H1 (cell line): ENCODE measurements at regions not wholly inside any gene's neighbourhood (a gene's known extent, or its start where the extent isn't known, plus 50 kb on each side); places are given as distances from the start of the nearest gene placed in this dataset.

Source experiments
- CTCF ChIA-PET: fragments of 300-600 bp; sonication (Branson Sonifier 250); formaldehyde crosslinking; loops from one replicate; lab custom pipeline; 2021; ENCODE audit not compliant: partially characterized antibody; lab: Charles Lee
- POLR2A ChIA-PET: fragments of 300-600 bp; sonication (Branson Sonifier 250); formaldehyde crosslinking; loops from one replicate; lab custom pipeline; 2021; ENCODE audit warnings: inconsistent platforms; ENCODE audit not compliant: partially characterized antibody; lab: Charles Lee
- DNase-seq, 2 experiments: peaks; one replicate each; pipeline versions ENCODE4 v3.0.0 to v3.0.0-alpha.2; 2010 to 2022; ENCODE audit warnings: low spot score in 2 of 2, low read depth in 1 of 2, mixed read lengths in 1 of 2
- FAIRE-seq: peaks from 2 replicates; lab custom pipeline; 2011; peaks lifted over from hg19 to GRCh38; lab: Jason Lieb, UNC
- H2AFZ ChIP-seq: 2 replicates; pipeline ENCODE4 v1.8.1; 2012; ENCODE audit warnings: low read length, inconsistent platforms
- H2AK5ac ChIP-seq: 2 replicates; pipeline ENCODE4 v1.6.1; 2013; ENCODE audit warnings: low read depth, low read length
- H2BK120ac ChIP-seq: replicated peaks from 2 replicates; pipeline ENCODE3; 2013; ENCODE audit warnings: low read depth, low read length, inconsistent platforms
- H2BK12ac ChIP-seq: 2 replicates; pipeline ENCODE4 v1.6.1; 2013; ENCODE audit warnings: low read depth, low read length
- H2BK15ac ChIP-seq: 2 replicates; pipeline ENCODE4 v1.6.1; 2013; ENCODE audit warnings: low read length
- H2BK20ac ChIP-seq: 2 replicates; pipeline ENCODE4 v1.6.1; 2013; ENCODE audit warnings: low read length
- H2BK5ac ChIP-seq: 2 replicates; pipeline ENCODE4 v1.6.1; 2013; ENCODE audit warnings: low read depth, low read length
- H3K14ac ChIP-seq: 2 replicates; pipeline ENCODE4 v1.6.1; 2013; ENCODE audit warnings: inconsistent platforms; ENCODE audit not compliant: insufficient read length
- H3K18ac ChIP-seq: 2 replicates; pipeline ENCODE4 v1.6.1; 2013; ENCODE audit warnings: low read length; ENCODE audit errors: extremely low read depth
- H3K23ac ChIP-seq: 2 replicates; pipeline ENCODE4 v1.6.1; 2013; ENCODE audit warnings: inconsistent platforms; ENCODE audit not compliant: insufficient read length
- H3K23me2 ChIP-seq: 2 replicates; pipeline ENCODE4 v1.6.1; 2013; ENCODE audit warnings: low read depth, low read length
- H3K27ac ChIP-seq: 2 replicates; pipeline ENCODE4 v1.6.1; 2011; ENCODE audit warnings: low read depth, low read length, inconsistent platforms
- H3K27me3 ChIP-seq, 4 experiments: replicated peaks in 1 of 4; 1 replicate in 1 of 4; 2 replicates in 3 of 4; pipeline versions ENCODE4 v1.6.1 to v1.8.1; 2011 to 2013; ENCODE audit warnings: low read length in 3 of 4, mild to moderate bottlenecking in 3 of 4, inconsistent platforms in 2 of 4, mixed read lengths in 2 of 4, moderate library complexity in 1 of 4; ENCODE audit not compliant: control insufficient read depth in 3 of 4, insufficient read depth in 3 of 4; ENCODE audit errors: extremely low read depth in 1 of 4
- H3K36me3 ChIP-seq, 4 experiments: 2 replicates each; pipeline versions ENCODE4 v1.6.1 to v1.8.1; 2011 to 2013; ENCODE audit warnings: mild to moderate bottlenecking in 4 of 4, low read length in 3 of 4, moderate library complexity in 2 of 4, control low read depth in 1 of 4, inconsistent platforms in 1 of 4; ENCODE audit not compliant: insufficient read depth in 4 of 4, control insufficient read depth in 2 of 4
- H3K4ac ChIP-seq: replicated peaks from 2 replicates; pipeline ENCODE3; 2013; ENCODE audit warnings: low read length, low read depth, mixed read lengths, inconsistent platforms; ENCODE audit not compliant: insufficient read length
- H3K4me1 ChIP-seq, 4 experiments: replicated peaks in 1 of 4; 1 replicate in 1 of 4; 2 replicates in 3 of 4; pipeline versions ENCODE4 v1.6.1 to v1.8.1; 2011 to 2013; ENCODE audit warnings: low read length in 3 of 4, inconsistent platforms in 2 of 4, mixed read lengths in 1 of 4; ENCODE audit not compliant: insufficient read depth in 4 of 4, control insufficient read depth in 3 of 4
- H3K4me2 ChIP-seq, 2 experiments: 2 replicates each; pipeline versions ENCODE4 v1.6.1 to v1.8.1; 2011 to 2013; ENCODE audit warnings: low read depth in 2 of 2, low read length in 2 of 2, control low read depth in 1 of 2, inconsistent platforms in 1 of 2, mild to moderate bottlenecking in 1 of 2; ENCODE audit not compliant: insufficient read depth in 1 of 2
- H3K4me3 ChIP-seq, 4 experiments: fragments of 200-600, 300-600 bp in 1 of 4; sonication (generic), shearing (Covaris generic), sonication (Bioruptor Twin) in 1 of 4; 2 replicates each; pipeline versions ENCODE4 v1.5.1 to v1.8.1; 2011 to 2016; ENCODE audit warnings: low read length in 4 of 4, low read depth in 3 of 4, control low read depth in 2 of 4, inconsistent platforms in 2 of 4, mild to moderate bottlenecking in 2 of 4, mixed read lengths in 1 of 4, moderate library complexity in 1 of 4; ENCODE audit not compliant: insufficient read depth in 2 of 4; ENCODE audit errors: extremely low read depth in 1 of 4
- H3K56ac ChIP-seq: replicated peaks from 2 replicates; pipeline ENCODE3; 2013; ENCODE audit warnings: low read depth, mild to moderate bottlenecking, mixed read lengths, low read length, inconsistent platforms; ENCODE audit not compliant: insufficient read length
- H3K79me1 ChIP-seq: 2 replicates; pipeline ENCODE4 v1.6.1; 2013; ENCODE audit warnings: low read depth, low read length, control low read depth
- H3K79me2 ChIP-seq, 2 experiments: 2 replicates each; pipeline versions ENCODE4 v1.6.1 to v1.8.1; 2012 to 2013; ENCODE audit warnings: low read length in 2 of 2, mild to moderate bottlenecking in 2 of 2, inconsistent platforms in 1 of 2; ENCODE audit not compliant: insufficient read depth in 2 of 2, control insufficient read depth in 1 of 2
- H3K9ac ChIP-seq, 4 experiments: replicated peaks in 1 of 4; 1 replicate in 1 of 4; 2 replicates in 3 of 4; pipeline versions ENCODE4 v1.6.1 to v1.8.1; 2011 to 2013; ENCODE audit warnings: low read depth in 3 of 4, low read length in 3 of 4, control low read depth in 2 of 4, mild to moderate bottlenecking in 2 of 4, moderate library complexity in 2 of 4, inconsistent platforms in 1 of 4; ENCODE audit errors: extremely low read depth in 1 of 4
- H3K9me3 ChIP-seq, 2 experiments: 2 replicates each; pipeline versions ENCODE4 v1.6.1 to v1.8.1; 2012 to 2013; ENCODE audit warnings: mild to moderate bottlenecking in 2 of 2, moderate library complexity in 2 of 2, control low read depth in 1 of 2, inconsistent platforms in 1 of 2, low read depth in 1 of 2, low read length in 1 of 2, mixed read lengths in 1 of 2; ENCODE audit not compliant: insufficient read depth in 2 of 2
- H4K20me1 ChIP-seq, 2 experiments: replicated peaks in 1 of 2; 2 replicates each; pipeline versions ENCODE3 to v1.8.1; 2011 to 2013; ENCODE audit warnings: inconsistent platforms in 2 of 2, low read length in 2 of 2, mild to moderate bottlenecking in 1 of 2; ENCODE audit not compliant: insufficient read depth in 2 of 2, control insufficient read depth in 1 of 2
- H4K5ac ChIP-seq: 2 replicates; pipeline ENCODE4 v1.6.1; 2013; ENCODE audit warnings: low read length, low read depth, mixed read lengths, inconsistent platforms; ENCODE audit not compliant: insufficient read length
- H4K8ac ChIP-seq: 2 replicates; pipeline ENCODE4 v1.8.0; 2013; ENCODE audit warnings: mild to moderate bottlenecking, moderate library complexity, low read length, inconsistent platforms; ENCODE audit not compliant: insufficient read depth; ENCODE audit errors: extremely low read depth
- H4K91ac ChIP-seq: replicated peaks from 2 replicates; pipeline ENCODE3; 2013; ENCODE audit warnings: low read length, mixed read lengths, inconsistent platforms; ENCODE audit not compliant: insufficient read length
- ASH2L ChIP-seq: fragments of 200-600, 300-600 bp; sonication (generic); IDR thresholded peaks from one replicate; pipeline ENCODE4 v1.7.1; 2017; ENCODE audit warnings: low read length
- BRCA1 ChIP-seq: IDR thresholded peaks from 2 replicates; pipeline ENCODE4 v1.6.1; 2012; ENCODE audit warnings: low read depth, low read length, improper control_type of control experiment
- CEBPB ChIP-seq: IDR thresholded peaks from 2 replicates; pipeline ENCODE4 v1.6.1; 2012; ENCODE audit warnings: low read depth, low read length
- GABPA ChIP-seq: IDR thresholded peaks from 2 replicates; pipeline ENCODE4 v1.6.1; 2011; ENCODE audit warnings: mild to moderate bottlenecking, low read length, moderate library complexity, borderline replicate concordance; ENCODE audit not compliant: insufficient read depth
- GTF2F1 ChIP-seq: IDR thresholded peaks from 2 replicates; pipeline ENCODE4 v1.6.1; 2012; ENCODE audit warnings: low read depth, low read length, improper control_type of control experiment, borderline replicate concordance
- HDAC2 ChIP-seq, 2 experiments: fragments of 300-600 bp in 1 of 2; sonication (generic) in 1 of 2; IDR thresholded peaks; 2 replicates each; pipeline ENCODE4 v1.6.1; 2011 to 2012; ENCODE audit warnings: low read depth in 2 of 2, low read length in 2 of 2, mild to moderate bottlenecking in 2 of 2, moderate library complexity in 2 of 2, borderline replicate concordance in 1 of 2, inconsistent platforms in 1 of 2
- HDAC6 ChIP-seq: IDR thresholded peaks from one replicate; pipeline ENCODE4 v1.7.1; 2012; ENCODE audit warnings: low read depth, mild to moderate bottlenecking, inconsistent platforms, low read length, moderate library complexity
- PHF8 ChIP-seq: fragments of 200-600 bp; sonication (generic); conservative IDR thresholded peaks from 2 replicates; pipeline ENCODE4 v1.7.1; 2012; ENCODE audit warnings: low read depth, mild to moderate bottlenecking, inconsistent platforms, low read length, moderate library complexity
- RBBP5 ChIP-seq: IDR thresholded peaks from 2 replicates; pipeline ENCODE4 v1.7.1; 2012; ENCODE audit warnings: low read depth, mild to moderate bottlenecking, inconsistent platforms, low read length, moderate library complexity, borderline replicate concordance
- RFX5 ChIP-seq: IDR thresholded peaks from 2 replicates; pipeline ENCODE4 v1.6.1; 2011; ENCODE audit warnings: low read depth, low read length, improper control_type of control experiment, borderline replicate concordance
- SIRT6 ChIP-seq: IDR thresholded peaks from one replicate; pipeline ENCODE4 v1.7.1; 2012; ENCODE audit warnings: low read length, inconsistent platforms
- TAF7 ChIP-seq: optimal IDR thresholded peaks from 2 replicates; pipeline ENCODE3; 2011; ENCODE audit warnings: low read depth, mild to moderate bottlenecking, inconsistent platforms, low read length, moderate library complexity, borderline replicate concordance
- WGBS, 2 experiments: shearing (Covaris generic) in 1 of 2; methylation state at CpG; one replicate each; pipeline versions ENCODE4 v1.1.6 to v1.1.7; 2013 to 2015; ENCODE audit warnings: low lambda C conversion rate in 2 of 2, mixed read lengths in 2 of 2, inconsistent platforms in 1 of 2, low coverage in 1 of 2, missing lambda C conversion rate in 1 of 2; ENCODE audit not compliant: insufficient replicate concordance in 2 of 2, insufficient coverage in 1 of 2, insufficient read length in 1 of 2; ENCODE audit errors: extremely low coverage in 1 of 2, missing lambda C conversion rate in 1 of 2; 5-methylcytosine and 5-hydroxymethylcytosine counted together
- TF ChIP-seq, protein P1 (sequence below), 3 experiments: IDR thresholded peaks; 1 replicate in 2 of 3; 2 replicates in 1 of 3; pipeline versions ENCODE4 v1.5.1 to v1.6.1; 2011; ENCODE audit warnings: low read length in 3 of 3, mild to moderate bottlenecking in 3 of 3, inconsistent platforms in 2 of 3, low read depth in 1 of 3, moderate library complexity in 1 of 3; ENCODE audit not compliant: insufficient read depth in 1 of 3; ENCODE audit errors: control extremely low read depth in 1 of 3

- Histone ChIP-seq H4K91ac (no peak overlapping the region), H3K9ac (no peak overlapping the region), H3K18ac (no peak overlapping the region), H3K23ac (no peak overlapping the region), H2AFZ (no peak overlapping the region), H2BK5ac (no peak overlapping the region), H3K9me3 (peaks cover 4 to 5% of the 10 kb centered on the region in 2 experiments), H3K56ac (no peak overlapping the region), H3K23me2 (no peaks in the 10 kb centered on the region), H2BK12ac (no peak overlapping the region), H4K5ac (no peak overlapping the region), H2BK120ac (no peak overlapping the region), H3K79me2 (no peaks in the 10 kb centered on the region), H2AK5ac (no peak overlapping the region), H3K27me3 (no peaks in the 10 kb centered on the region), H4K8ac (no peak overlapping the region), H3K4me1 (no peaks in the 10 kb centered on the region), H3K36me3 (no peaks in the 10 kb centered on the region), H2BK20ac (no peak overlapping the region), H3K4me2 (no peak overlapping the region), H3K27ac (no peak overlapping the region), H3K79me1 (no peaks in the 10 kb centered on the region), H3K4me3 (no peak overlapping the region), H4K20me1 (no peaks in the 10 kb centered on the region), H2BK15ac (no peak overlapping the region), H3K4ac (no peak overlapping the region), H3K14ac (no peak overlapping the region)
- WGBS, 2 experiments, result 88% methylated on average over 5 of the region's 5 CpGs; no CpG with 5 or more reads in 1 of the 2 experiments
- ChIA-PET CTCF (no interaction called here), POLR2A (no interaction called here)
- no peak for FAIRE-seq
- no peak for DNase-seq
- TF ChIP-seq GABPA (no peak), RFX5 (no peak), TAF7 (no peak), CEBPB (no peak), HDAC6 (no peak), BRCA1 (no peak), ASH2L (no peak), SIRT6 (no peak), RBBP5 (no peak), PHF8 (no peak), HDAC2 (IDR thresholded peaks at IDR 0.05; ENCODE audit: borderline replicate concordance in 1 of 2, low read depth in 2 of 2, low read length in 2 of 2) (no peak), GTF2F1 (no peak)
- TF ChIP-seq, protein P1, sequence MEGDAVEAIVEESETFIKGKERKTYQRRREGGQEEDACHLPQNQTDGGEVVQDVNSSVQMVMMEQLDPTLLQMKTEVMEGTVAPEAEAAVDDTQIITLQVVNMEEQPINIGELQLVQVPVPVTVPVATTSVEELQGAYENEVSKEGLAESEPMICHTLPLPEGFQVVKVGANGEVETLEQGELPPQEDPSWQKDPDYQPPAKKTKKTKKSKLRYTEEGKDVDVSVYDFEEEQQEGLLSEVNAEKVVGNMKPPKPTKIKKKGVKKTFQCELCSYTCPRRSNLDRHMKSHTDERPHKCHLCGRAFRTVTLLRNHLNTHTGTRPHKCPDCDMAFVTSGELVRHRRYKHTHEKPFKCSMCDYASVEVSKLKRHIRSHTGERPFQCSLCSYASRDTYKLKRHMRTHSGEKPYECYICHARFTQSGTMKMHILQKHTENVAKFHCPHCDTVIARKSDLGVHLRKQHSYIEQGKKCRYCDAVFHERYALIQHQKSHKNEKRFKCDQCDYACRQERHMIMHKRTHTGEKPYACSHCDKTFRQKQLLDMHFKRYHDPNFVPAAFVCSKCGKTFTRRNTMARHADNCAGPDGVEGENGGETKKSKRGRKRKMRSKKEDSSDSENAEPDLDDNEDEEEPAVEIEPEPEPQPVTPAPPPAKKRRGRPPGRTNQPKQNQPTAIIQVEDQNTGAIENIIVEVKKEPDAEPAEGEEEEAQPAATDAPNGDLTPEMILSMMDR (IDR thresholded peaks at IDR 0.05; ENCODE audit: control extremely low read depth in 1 of 3, insufficient read depth in 1 of 3, low read depth in 1 of 3, low read length in 3 of 3), result no peak
Observed at GRCh38 chr12:78760906-78761305, 103.7 kb upstream of the SYT1 start.
